ENCODE measurements at regions not wholly inside any gene's neighbourhood (a gene's known extent, or its start where the extent isn't known, plus 50 kb on each side); places are given as distances from the start of the nearest gene placed in this dataset.

GRCh38 chr12:90441431-90441830 lies 513.5 kb downstream of the CCER1 start (continued):
- no peak for TF ChIP-seq EZH2 (IDR thresholded peaks at IDR 0.05; ENCODE audit: borderline replicate concordance, insufficient read depth, low read length, poor library complexity, severe bottlenecking)
- no peak for TF ChIP-seq POLR2AphosphoS5 (IDR thresholded peaks at IDR 0.05)
- TF ChIP-seq SMC3 (conservative IDR thresholded peaks at IDR 0.05; ENCODE audit: poor library complexity): no peak
- no peak for TF ChIP-seq EP300 (conservative IDR thresholded peaks at IDR 0.05; ENCODE audit: poor library complexity, severe bottlenecking)

- no peaks in the 10 kb centered on the region for H3K9me2 ChIP-seq (ENCODE audit: insufficient read depth, low read length)
- H3K4me3 ChIP-seq (ENCODE audit: low read length): no peak overlapping the region
- no peaks in the 10 kb centered on the region for H3K36me3 ChIP-seq (ENCODE audit: insufficient read depth, low read length)
- H3K27me3 ChIP-seq (ENCODE audit: insufficient read depth, low read depth, low read length): no peaks in the 10 kb centered on the region
- H3K9me3 ChIP-seq (ENCODE audit: low read length): no peaks in the 10 kb centered on the region
- no peaks in the 10 kb centered on the region for H3K79me2 ChIP-seq (replicated peaks; ENCODE audit: insufficient read depth, low read length)
- H3F3A ChIP-seq (ENCODE audit: insufficient read depth, low read length, poor library complexity, severe bottlenecking): no peaks in the 10 kb centered on the region
- no peak for TF ChIP-seq CTCF (IDR thresholded peaks at IDR 0.05; ENCODE audit: poor library complexity, severe bottlenecking)
- no peak for TF ChIP-seq EP300 (conservative IDR thresholded peaks at IDR 0.05; ENCODE audit: poor library complexity, severe bottlenecking)
- no peak for TF ChIP-seq POLR2AphosphoS5 (IDR thresholded peaks at IDR 0.05)
- no peak for TF ChIP-seq MXI1 (conservative IDR thresholded peaks at IDR 0.05; ENCODE audit: poor library complexity, severe bottlenecking)
- no peak for TF ChIP-seq RAD21 (conservative IDR thresholded peaks at IDR 0.05)
- no peak overlapping the region for H3K27ac ChIP-seq (ENCODE audit: low read length)
- H4K20me1 ChIP-seq (ENCODE audit: insufficient read depth): no peaks in the 10 kb centered on the region
- H3K4me2 ChIP-seq (ENCODE audit: low read length): no peak overlapping the region
- no peak overlapping the region for H3K9ac ChIP-seq (ENCODE audit: low read length)
- H2AFZ ChIP-seq (ENCODE audit: low read depth, low read length): no peak overlapping the region
These were observed 526.1 kb downstream of the CCER1 start for GRCh38 chr12:90428881-90429280.

GRCh38 chr12:90428465-90428864 lies 526.5 kb downstream of the CCER1 start:
- TF ChIP-seq EZH2 (IDR thresholded peaks at IDR 0.05; ENCODE audit: borderline replicate concordance, insufficient read depth, low read length, poor library complexity, severe bottlenecking) (no peak), CTCF (IDR thresholded peaks at IDR 0.05; ENCODE audit: poor library complexity, severe bottlenecking) (no peak), EP300 (conservative IDR thresholded peaks at IDR 0.05; ENCODE audit: poor library complexity, severe bottlenecking) (no peak)
- Histone ChIP-seq H3K27ac (ENCODE audit: low read length) (no peak overlapping the region), H3K4me3 (ENCODE audit: low read length) (no peak overlapping the region), H3K9me3 (ENCODE audit: low read length) (no peaks in the 10 kb centered on the region), H3K79me2 (replicated peaks; ENCODE audit: insufficient read depth, low read length) (no peaks in the 10 kb centered on the region), H3K27me3 (ENCODE audit: insufficient read depth, low read depth, low read length) (no peaks in the 10 kb centered on the region), H3F3A (ENCODE audit: insufficient read depth, low read length, poor library complexity, severe bottlenecking) (no peaks in the 10 kb centered on the region), H3K9me2 (ENCODE audit: insufficient read depth, low read length) (no peaks in the 10 kb centered on the region), H3K9ac (ENCODE audit: low read length) (no peak overlapping the region), H3K36me3 (ENCODE audit: insufficient read depth, low read length) (no peaks in the 10 kb centered on the region), H4K20me1 (ENCODE audit: insufficient read depth) (no peaks in the 10 kb centered on the region), H2AFZ (ENCODE audit: low read depth, low read length) (no peak overlapping the region), H3K4me2 (ENCODE audit: low read length) (no peak overlapping the region)

GRCh38 chr12:90423965-90424364 lies 531.0 kb downstream of the CCER1 start:
- no peaks in the 10 kb centered on the region for H3K27me3 ChIP-seq (ENCODE audit: insufficient read depth, low read depth, low read length)
- no peak overlapping the region for H2AFZ ChIP-seq (ENCODE audit: low read depth, low read length)
- H3K4me3 ChIP-seq (ENCODE audit: low read length): no peak overlapping the region
- no peak overlapping the region for H3K9ac ChIP-seq (ENCODE audit: low read length)
- H4K20me1 ChIP-seq (ENCODE audit: insufficient read depth): no peaks in the 10 kb centered on the region
- no peaks in the 10 kb centered on the region for H3K9me3 ChIP-seq (ENCODE audit: low read length)
- no peaks in the 10 kb centered on the region for H3K79me2 ChIP-seq (replicated peaks; ENCODE audit: insufficient read depth, low read length)
- peak overlapping the region; percentile 12 for H3K4me2 ChIP-seq (ENCODE audit: low read length)
- H3K27ac ChIP-seq (ENCODE audit: low read length): no peak overlapping the region
- H3K36me3 ChIP-seq (ENCODE audit: insufficient read depth, low read length): no peaks in the 10 kb centered on the region
- H3F3A ChIP-seq (ENCODE audit: insufficient read depth, low read length, poor library complexity, severe bottlenecking): no peaks in the 10 kb centered on the region
- TF ChIP-seq EP300 (conservative IDR thresholded peaks at IDR 0.05; ENCODE audit: poor library complexity, severe bottlenecking) (peak; percentile 61), MXI1 (conservative IDR thresholded peaks at IDR 0.05; ENCODE audit: poor library complexity, severe bottlenecking) (no peak), SMC3 (conservative IDR thresholded peaks at IDR 0.05; ENCODE audit: poor library complexity) (no peak), POLR2AphosphoS5 (IDR thresholded peaks at IDR 0.05) (peak; percentile 78), REST (IDR thresholded peaks at IDR 0.05; ENCODE audit: borderline replicate concordance) (no peak), EZH2 (IDR thresholded peaks at IDR 0.05; ENCODE audit: borderline replicate concordance, insufficient read depth, low read length, poor library complexity, severe bottlenecking) (no peak), CTCF (IDR thresholded peaks at IDR 0.05; ENCODE audit: poor library complexity, severe bottlenecking) (no peak), RAD21 (conservative IDR thresholded peaks at IDR 0.05) (no peak), TAF1 (IDR thresholded peaks at IDR 0.05; ENCODE audit: low read depth) (no peak)
- no peaks in the 10 kb centered on the region for H3K9me2 ChIP-seq (ENCODE audit: insufficient read depth, low read length)

Measured in neural cell (in vitro differentiated cells).